ENCODE measurements at regions not wholly inside any gene's neighbourhood (a gene's known extent, or its start where the extent isn't known, plus 50 kb on each side); places are given as distances from the start of the nearest gene placed in this dataset.

GRCh38 chr3:178475062-178475461 is 61.2 kb upstream of the KCNMB2 start:
- Histone ChIP-seq H3K9me3 (no peaks in the 10 kb centered on the region), H3K27me3 (no peaks in the 10 kb centered on the region), H3K4me3 (no peak overlapping the region), H3K36me3 (no peaks in the 10 kb centered on the region), H3K4me1 (no peaks in the 10 kb centered on the region), H3K27ac (no peak overlapping the region)
- TF ChIP-seq EP300 (IDR thresholded peaks at IDR 0.05), result no peak
- no peak for TF ChIP-seq POLR2A (IDR thresholded peaks at IDR 0.05)
- TF ChIP-seq, protein P1, sequence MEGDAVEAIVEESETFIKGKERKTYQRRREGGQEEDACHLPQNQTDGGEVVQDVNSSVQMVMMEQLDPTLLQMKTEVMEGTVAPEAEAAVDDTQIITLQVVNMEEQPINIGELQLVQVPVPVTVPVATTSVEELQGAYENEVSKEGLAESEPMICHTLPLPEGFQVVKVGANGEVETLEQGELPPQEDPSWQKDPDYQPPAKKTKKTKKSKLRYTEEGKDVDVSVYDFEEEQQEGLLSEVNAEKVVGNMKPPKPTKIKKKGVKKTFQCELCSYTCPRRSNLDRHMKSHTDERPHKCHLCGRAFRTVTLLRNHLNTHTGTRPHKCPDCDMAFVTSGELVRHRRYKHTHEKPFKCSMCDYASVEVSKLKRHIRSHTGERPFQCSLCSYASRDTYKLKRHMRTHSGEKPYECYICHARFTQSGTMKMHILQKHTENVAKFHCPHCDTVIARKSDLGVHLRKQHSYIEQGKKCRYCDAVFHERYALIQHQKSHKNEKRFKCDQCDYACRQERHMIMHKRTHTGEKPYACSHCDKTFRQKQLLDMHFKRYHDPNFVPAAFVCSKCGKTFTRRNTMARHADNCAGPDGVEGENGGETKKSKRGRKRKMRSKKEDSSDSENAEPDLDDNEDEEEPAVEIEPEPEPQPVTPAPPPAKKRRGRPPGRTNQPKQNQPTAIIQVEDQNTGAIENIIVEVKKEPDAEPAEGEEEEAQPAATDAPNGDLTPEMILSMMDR (IDR thresholded peaks at IDR 0.05), result no peak
- no peak for TF ChIP-seq POLR2AphosphoS5 (IDR thresholded peaks at IDR 0.05)
- 82 to 84% methylated on average over 3 of the region's 3 CpGs for WGBS, 2 donors
- DNase-seq, result no peak
- intact Hi-C loops (cut with DNase I), result no loop called here

- intact Hi-C loops (cut with DNase I), result no loop called here
- Histone ChIP-seq H3K27ac (no peak overlapping the region), H3K4me3 (no peak overlapping the region), H3K4me1 (no peaks in the 10 kb centered on the region), H3K9me3 (no peaks in the 10 kb centered on the region), H3K36me3 (no peaks in the 10 kb centered on the region), H3K27me3 (no peaks in the 10 kb centered on the region)
- WGBS, 2 donors, result 87 to 88% methylated on average over 2 of the region's 2 CpGs
- DNase-seq, result no peak
- TF ChIP-seq EP300 (IDR thresholded peaks at IDR 0.05) (no peak), POLR2AphosphoS5 (IDR thresholded peaks at IDR 0.05) (no peak), POLR2A (IDR thresholded peaks at IDR 0.05) (no peak)
- TF ChIP-seq, protein P1 (IDR thresholded peaks at IDR 0.05), result no peak
Observed at GRCh38 chr3:178476886-178477285, 59.4 kb upstream of the KCNMB2 start.

DNA sequence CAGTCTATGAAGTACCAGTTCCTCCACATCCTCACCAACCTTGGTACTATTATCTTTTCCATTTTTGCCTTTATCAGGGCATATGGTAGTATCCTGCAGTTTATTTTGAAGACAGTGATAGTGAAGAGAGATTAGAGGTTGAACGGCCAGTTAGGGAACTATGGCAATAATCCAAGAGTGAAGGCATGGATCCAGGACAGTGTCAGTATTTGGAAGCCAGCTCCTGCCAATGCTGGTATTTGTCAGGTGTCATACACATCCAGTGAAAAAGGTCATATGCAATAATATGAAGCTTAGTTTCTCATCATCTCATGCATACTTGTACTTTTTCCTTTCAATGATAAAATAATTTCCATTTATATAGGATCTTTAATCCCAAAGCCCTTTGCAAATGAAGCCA is 56.8 kb upstream of the KCNMB2 start:
- DNase-seq, result no peak
- intact Hi-C loops (cut with DNase I), result no loop called here
- Histone ChIP-seq H3K36me3 (no peaks in the 10 kb centered on the region), H3K27ac (no peak overlapping the region), H3K9me3 (no peaks in the 10 kb centered on the region), H3K4me1 (no peaks in the 10 kb centered on the region), H3K4me3 (no peak overlapping the region), H3K27me3 (no peaks in the 10 kb centered on the region)
- WGBS, 2 donors, result 30 to 62% methylated on average over 1 of the region's 1 CpG
- TF ChIP-seq POLR2AphosphoS5 (IDR thresholded peaks at IDR 0.05) (no peak), EP300 (IDR thresholded peaks at IDR 0.05) (no peak), POLR2A (IDR thresholded peaks at IDR 0.05) (no peak)
- TF ChIP-seq, protein P1 (IDR thresholded peaks at IDR 0.05), result no peak

GRCh38 chr3:178479860-178480259 is 56.4 kb upstream of the KCNMB2 start:
- WGBS, 2 donors, result 61 to 68% methylated on average over 4 of the region's 4 CpGs

GRCh38 chr3:178480274-178480673 is 56.0 kb upstream of the KCNMB2 start:
- Histone ChIP-seq H3K9me3 (no peaks in the 10 kb centered on the region), H3K27me3 (no peaks in the 10 kb centered on the region), H3K27ac (no peak overlapping the region), H3K4me3 (no peak overlapping the region), H3K4me1 (no peaks in the 10 kb centered on the region), H3K36me3 (no peaks in the 10 kb centered on the region)
- intact Hi-C loops (cut with DNase I), result no loop called here
- TF ChIP-seq EP300 (IDR thresholded peaks at IDR 0.05) (no peak), POLR2AphosphoS5 (IDR thresholded peaks at IDR 0.05) (no peak), POLR2A (IDR thresholded peaks at IDR 0.05) (no peak)
- TF ChIP-seq, protein P1 (IDR thresholded peaks at IDR 0.05), result no peak
- DNase-seq, result no peak
- 84 to 89% methylated on average over 5 of the region's 5 CpGs for WGBS, 2 donors

More at GRCh38 chr3:178479860-178480259, 56.4 kb upstream of the KCNMB2 start:
- no peaks in the 10 kb centered on the region for H3K4me1 ChIP-seq
- H3K36me3 ChIP-seq, result no peaks in the 10 kb centered on the region
- intact Hi-C loops (cut with DNase I), result no loop called here
- H3K27ac ChIP-seq, result no peak overlapping the region
- DNase-seq, result no peak
- no peaks in the 10 kb centered on the region for H3K27me3 ChIP-seq
- no peak overlapping the region for H3K4me3 ChIP-seq
- H3K9me3 ChIP-seq, result no peaks in the 10 kb centered on the region
- TF ChIP-seq, protein P1 (IDR thresholded peaks at IDR 0.05), result no peak
- TF ChIP-seq EP300 (IDR thresholded peaks at IDR 0.05) (no peak), POLR2AphosphoS5 (IDR thresholded peaks at IDR 0.05) (no peak), POLR2A (IDR thresholded peaks at IDR 0.05) (no peak)
